IPS-15b (cell line): ENCODE measurements at regions not wholly inside any gene's neighbourhood (a gene's known extent, or its start where the extent isn't known, plus 50 kb on each side); places are given as distances from the start of the nearest gene placed in this dataset.
"Not testable (repeated sequence)": the region's sequence is repeated elsewhere in the genome, so short reads cannot be mapped to it uniquely, and the experiment has no call there.

Experiments
- H3K27me3 ChIP-seq: one replicate; pipeline ENCODE4 v1.6.1; 2013; ENCODE audit warnings: low read length; ENCODE audit not compliant: control insufficient read depth, insufficient read depth
- H3K36me3 ChIP-seq: one replicate; pipeline ENCODE4 v1.6.1; 2013; ENCODE audit warnings: low read length; ENCODE audit not compliant: control insufficient read depth, insufficient read depth
- H3K4me1 ChIP-seq: one replicate; pipeline ENCODE4 v1.6.1; 2013; ENCODE audit warnings: mild to moderate bottlenecking, low read length; ENCODE audit not compliant: control insufficient read depth, insufficient read depth
- H3K4me3 ChIP-seq: one replicate; pipeline ENCODE4 v1.5.1; 2013; ENCODE audit warnings: low read depth, low read length
- H3K9ac ChIP-seq: one replicate; pipeline ENCODE4 v1.6.1; 2013; ENCODE audit warnings: low read depth, mild to moderate bottlenecking, low read length
- H3K9me3 ChIP-seq: one replicate; pipeline ENCODE4 v1.6.1; 2013; ENCODE audit warnings: mild to moderate bottlenecking, low read length; ENCODE audit not compliant: control insufficient read depth, insufficient read depth

DNA sequence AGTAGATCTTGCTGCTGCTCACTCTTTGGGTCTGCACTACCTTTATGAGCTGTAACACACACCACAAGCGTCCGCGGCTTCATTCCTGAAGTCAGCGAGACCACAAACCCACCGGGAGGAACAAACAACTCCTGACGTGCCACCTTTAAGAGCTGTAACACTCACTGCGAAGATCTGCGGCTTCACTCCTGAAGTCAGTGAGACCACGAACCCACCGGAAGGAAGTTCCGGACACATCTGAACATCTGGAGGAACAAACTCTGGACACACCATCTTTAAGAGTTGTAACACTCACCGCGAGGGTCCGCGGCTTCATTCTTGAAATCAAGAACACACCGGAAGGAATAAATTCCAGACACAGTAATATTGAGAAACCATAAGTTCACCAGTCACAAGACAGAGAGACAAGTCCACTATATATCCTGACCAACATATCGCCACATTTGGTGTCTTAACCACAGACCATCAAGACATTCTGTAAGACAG is 58.4 kb upstream of the RNF38 start:
- H3K4me3 ChIP-seq, H3K36me3 ChIP-seq, H3K9ac ChIP-seq, H3K4me1 ChIP-seq, H3K9me3 ChIP-seq, H3K27me3 ChIP-seq: not testable (repeated sequence)

- H3K9me3 ChIP-seq, result no peaks in the 10 kb centered on the region
- H3K4me3 ChIP-seq, result no peak overlapping the region
- H3K36me3 ChIP-seq, result peaks cover 3% of the 10 kb centered on the region
- no peak overlapping the region for H3K9ac ChIP-seq
- H3K27me3 ChIP-seq, result no peaks in the 10 kb centered on the region
- peaks cover 2% of the 10 kb centered on the region for H3K4me1 ChIP-seq
Observed at GRCh38 chr9:36457836-36458429, 57.9 kb upstream of the RNF38 start.

GRCh38 chr9:36456480-36457065 is 56.5 kb upstream of the RNF38 start:
- peaks cover 3% of the 10 kb centered on the region for H3K36me3 ChIP-seq
- no peak overlapping the region for H3K9ac ChIP-seq
- H3K9me3 ChIP-seq, result no peaks in the 10 kb centered on the region
- H3K27me3 ChIP-seq, result no peaks in the 10 kb centered on the region
- H3K4me3 ChIP-seq, result no peak overlapping the region
- H3K4me1 ChIP-seq, result peaks cover 2% of the 10 kb centered on the region

- Histone ChIP-seq H3K9ac (no peak overlapping the region), H3K4me3 (no peak overlapping the region), H3K4me1 (peaks cover 10% of the 10 kb centered on the region), H3K27me3 (no peaks in the 10 kb centered on the region), H3K36me3 (no peaks in the 10 kb centered on the region), H3K9me3 (no peaks in the 10 kb centered on the region)
Observed at GRCh38 chr9:36451949-36452348, 51.9 kb upstream of the RNF38 start.

- H3K4me1 ChIP-seq, result peaks cover 18% of the 10 kb centered on the region
- H3K9ac ChIP-seq, result no peak overlapping the region
- no peaks in the 10 kb centered on the region for H3K9me3 ChIP-seq
- no peaks in the 10 kb centered on the region for H3K36me3 ChIP-seq
- no peak overlapping the region for H3K4me3 ChIP-seq
- no peaks in the 10 kb centered on the region for H3K27me3 ChIP-seq
Observed at GRCh38 chr9:36450110-36450732, 50.2 kb upstream of the RNF38 start.
